NT2/D1 (cell line): ENCODE measurements at regions not wholly inside any gene's neighbourhood (a gene's known extent, or its start where the extent isn't known, plus 50 kb on each side); places are given as distances from the start of the nearest gene placed in this dataset.

ENCODE experiments used
- SUZ12 ChIP-seq: IDR thresholded peaks from 2 replicates; pipeline ENCODE4 v1.6.1; 2011; ENCODE audit not compliant: insufficient read length, insufficient read depth; ENCODE audit errors: extremely low read depth
- YY1 ChIP-seq: IDR thresholded peaks from 2 replicates; pipeline ENCODE4 v1.6.1; 2011; ENCODE audit not compliant: insufficient read length, insufficient read depth
- ZNF274 ChIP-seq: IDR thresholded peaks from 2 replicates; pipeline ENCODE4 v1.6.1; 2011; ENCODE audit warnings: mild to moderate bottlenecking, low read depth, low read length

- TF ChIP-seq ZNF274 = no peak
- no peak for TF ChIP-seq YY1
- no peak for TF ChIP-seq SUZ12
Measured at GRCh38 chrX:94430091-94430490, 756.1 kb downstream of the FAM133A start.
